Aorta (tissue), 5 donors: ENCODE measurements at regions not wholly inside any gene's neighbourhood (a gene's known extent, or its start where the extent isn't known, plus 50 kb on each side); places are given as distances from the start of the nearest gene placed in this dataset.

ENCODE experiments used
- ATAC-seq: fragments of 200-7000 bp; cut with Tn5 transposase; one replicate; pipeline ENCODE4 v1.9.1; 2022; ENCODE audit warnings: moderate library complexity; ENCODE audit not compliant: low FRiP score
- DNase-seq, 2 donors: peaks; one replicate each; pipeline ENCODE4 v3.0.0-alpha.2; 2020
- H3K27ac ChIP-seq, 2 donors: one replicate each; pipeline ENCODE4 v1.5.1; 2013; ENCODE audit warnings: low read length in 2 of 2, mild to moderate bottlenecking in 2 of 2, moderate library complexity in 2 of 2, control low read depth in 1 of 2, inconsistent platforms in 1 of 2, low read depth in 1 of 2
- H3K27me3 ChIP-seq, 2 donors: one replicate each; pipeline ENCODE4 v1.6.1; 2013; ENCODE audit warnings: control low read depth in 1 of 2, low read length in 1 of 2, mild to moderate bottlenecking in 1 of 2, moderate library complexity in 1 of 2; ENCODE audit not compliant: insufficient read depth in 2 of 2, control insufficient read depth in 1 of 2
- H3K36me3 ChIP-seq, 2 donors: one replicate each; pipeline ENCODE4 v1.6.1; 2013; ENCODE audit warnings: control low read depth in 1 of 2, low read length in 1 of 2, mild to moderate bottlenecking in 1 of 2; ENCODE audit not compliant: insufficient read depth in 2 of 2, control insufficient read depth in 1 of 2
- H3K4me1 ChIP-seq, 2 donors: one replicate each; pipeline ENCODE4 v1.6.1; 2013; ENCODE audit warnings: low read length in 2 of 2, control low read depth in 1 of 2, mild to moderate bottlenecking in 1 of 2, moderate library complexity in 1 of 2; ENCODE audit not compliant: insufficient read depth in 2 of 2, control insufficient read depth in 1 of 2
- H3K4me3 ChIP-seq, 2 donors: one replicate each; pipeline ENCODE4 v1.5.1; 2013; ENCODE audit warnings: low read length in 2 of 2, control low read depth in 1 of 2, mild to moderate bottlenecking in 1 of 2
- H3K9me3 ChIP-seq: one replicate; pipeline ENCODE4 v1.6.1; 2013; ENCODE audit warnings: mild to moderate bottlenecking, low read length; ENCODE audit not compliant: control insufficient read depth
- WGBS, 2 donors: extraction: QIAGEN DNeasy Blood & Tissue Kit; methylation state at CpG; one replicate each; pipeline ENCODE4 v1.1.7; 2013; 5-methylcytosine and 5-hydroxymethylcytosine counted together
- intact Hi-C, 2 donors: fragments of 100-400 bp; cut with DNase I; formaldehyde crosslinking; loops; one replicate each; pipeline versions ENCODE4 v1.14.2 to v1.15.0; 2022
- donor health status: healthy with polysubstance abuse.
- donor health status: Bipolar disorder and iron deficiency.
- donor health status: DM: no; HTN: no; CAD: no.
- donor health status: DM: no; HTN: no; CAD: no.
- donor health status: DM: yes; HTN: yes; CAD: no.

DNA sequence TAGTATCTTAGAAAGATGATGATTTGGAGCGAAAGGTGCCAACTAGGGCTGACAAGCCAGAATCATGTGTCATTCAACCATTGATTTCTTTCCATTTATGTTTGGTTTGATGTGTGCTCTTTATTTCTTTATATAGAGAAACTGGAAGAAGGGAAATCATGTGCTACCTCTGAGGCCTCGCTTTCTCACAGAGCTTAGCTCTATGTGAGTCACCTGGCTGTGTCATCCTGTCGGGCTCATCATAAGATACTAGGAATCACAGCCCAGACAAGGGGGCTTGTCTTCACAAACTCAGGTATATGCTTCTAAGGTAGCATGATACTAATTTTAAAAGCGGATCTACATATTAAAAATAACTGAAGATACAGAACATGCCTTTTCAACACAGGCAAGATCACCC lies 81.7 kb upstream of the GPM6B start:
- Histone ChIP-seq H3K9me3 (no peaks in the 10 kb centered on the region), H3K36me3 (no peaks in the 10 kb centered on the region), H3K27ac (no peak overlapping the region), H3K27me3 (no peaks in the 10 kb centered on the region), H3K4me3 (no peak overlapping the region), H3K4me1 (peaks cover 2 to 7% of the 10 kb centered on the region in 2 donors)
- DNase-seq (no peak), ATAC-seq (no peak)
- intact Hi-C loops: loop anchor here (2.0 to 10.0 kb wide), 4 partner anchors 129 to 241 kb away; partner anchors contain the start of gene GEMIN8 (in 1 of the 2)
- 93 to 94% methylated on average over 4 of the region's 4 CpGs for WGBS, 2 donors

DNA sequence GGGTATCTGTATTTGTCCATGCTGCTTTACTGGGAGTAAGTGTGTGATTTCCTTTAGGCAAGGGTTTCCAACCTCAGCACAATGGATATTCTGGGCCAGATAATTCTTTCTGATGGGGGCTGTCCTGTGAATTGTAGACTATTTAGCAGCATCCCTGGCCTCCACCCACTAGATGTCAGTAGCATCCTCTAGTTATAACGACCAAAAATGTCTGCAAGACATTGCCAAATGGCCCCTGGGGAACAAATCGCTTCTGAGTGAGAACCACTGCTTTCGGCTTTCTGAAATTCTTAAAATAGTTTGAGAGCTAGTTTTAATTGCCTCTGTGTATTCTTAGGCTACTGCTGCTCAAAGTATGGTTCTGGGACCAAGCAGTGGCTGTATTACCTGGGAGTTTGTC lies 81.2 kb upstream of the GPM6B start:
- DNase-seq: no peak
- Histone ChIP-seq H3K9me3 (no peaks in the 10 kb centered on the region), H3K27me3 (no peaks in the 10 kb centered on the region), H3K36me3 (no peaks in the 10 kb centered on the region), H3K27ac (no peak overlapping the region), H3K4me1 (peaks cover 2 to 7% of the 10 kb centered on the region in 2 donors), H3K4me3 (no peak overlapping the region)
- no peak for ATAC-seq
- WGBS, 2 donors: 11 to 12% methylated on average over 3 of the region's 3 CpGs
- intact Hi-C loops: loop anchor here (2.0 to 10.0 kb wide), 4 partner anchors 129 to 241 kb away; partner anchors contain the start of gene GEMIN8 (in 1 of the 2)

DNA sequence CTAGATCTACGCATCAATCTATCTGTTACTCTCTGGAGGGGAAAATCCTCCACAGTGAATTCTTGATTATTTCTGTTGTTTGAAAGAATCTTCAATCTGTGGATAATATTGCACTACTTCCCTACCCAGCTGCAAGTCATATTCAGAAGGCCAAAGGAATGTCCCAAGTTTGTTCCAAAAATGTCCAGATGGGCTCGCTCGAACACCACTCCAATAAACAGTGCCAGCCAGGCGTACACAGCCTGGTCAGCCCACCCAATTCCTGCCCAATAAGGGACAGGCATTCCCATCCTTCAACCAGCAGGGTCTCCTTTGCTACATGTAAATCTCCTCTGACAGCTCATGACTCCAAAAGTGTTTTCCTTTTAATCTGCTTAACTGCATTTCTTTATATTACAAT lies 80.7 kb upstream of the GPM6B start:
- H3K36me3 ChIP-seq: no peaks in the 10 kb centered on the region
- no peaks in the 10 kb centered on the region for H3K27me3 ChIP-seq
- no peaks in the 10 kb centered on the region for H3K9me3 ChIP-seq
- 37 to 50% methylated on average over 4 of the region's 4 CpGs for WGBS, 2 donors
- H3K4me1 ChIP-seq: peaks cover 2 to 7% of the 10 kb centered on the region in 2 donors
- ATAC-seq: no peak
- H3K27ac ChIP-seq: no peak overlapping the region
- no peak for DNase-seq
- intact Hi-C loops: loop anchor here (5.0 to 10.0 kb wide), 3 partner anchors 130 to 240 kb away; partner anchors contain the start of gene GEMIN8 (in 1 of the 2)
- no peak overlapping the region for H3K4me3 ChIP-seq

DNA sequence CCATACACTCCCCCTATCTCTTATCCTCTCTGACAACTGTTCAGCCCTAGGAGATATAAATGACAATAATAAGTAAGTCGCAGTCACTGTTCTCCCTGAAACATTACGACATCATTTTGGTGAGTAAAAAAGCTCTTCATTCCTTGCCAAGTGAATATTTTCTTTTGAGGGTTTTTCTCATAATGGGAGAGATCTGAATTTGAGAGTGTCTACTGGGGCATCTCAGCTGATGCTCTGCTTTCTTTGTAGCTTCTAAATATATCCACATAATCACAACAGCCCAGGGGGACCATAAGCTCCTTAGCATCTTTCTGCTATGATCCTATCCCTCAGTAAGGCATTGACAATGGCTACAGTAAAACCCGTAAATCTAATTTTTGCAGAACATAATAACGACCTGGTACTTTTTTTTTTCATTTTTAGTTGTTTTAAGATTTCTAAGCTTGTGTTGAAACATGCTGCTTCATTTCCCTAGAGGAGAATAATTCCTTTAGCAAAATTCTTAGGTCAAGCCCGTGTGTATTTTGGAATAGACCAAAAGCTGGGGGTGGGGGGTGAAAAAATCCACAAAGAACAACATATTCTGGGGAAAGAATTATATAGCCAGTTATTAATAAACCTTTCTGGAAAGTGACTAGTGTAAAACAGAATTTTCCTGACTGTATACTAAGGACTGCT lies 78.1 kb upstream of the GPM6B start:
- no peak overlapping the region for H3K27ac ChIP-seq
- H3K27me3 ChIP-seq: no peaks in the 10 kb centered on the region
- 5 to 7% methylated on average over 5 of the region's 5 CpGs for WGBS, 2 donors
- ATAC-seq (peak; percentile 24), DNase-seq (no peak)
- H3K36me3 ChIP-seq: no peaks in the 10 kb centered on the region
- no peaks in the 10 kb centered on the region for H3K9me3 ChIP-seq
- H3K4me3 ChIP-seq: no peak overlapping the region
- intact Hi-C loops: loop anchor here (5.0 to 10.0 kb wide), 3 partner anchors 130 to 238 kb away; partner anchors contain the start of gene GEMIN8 (in 1 of the 2)
- peaks cover 2 to 7% of the 10 kb centered on the region in 2 donors for H3K4me1 ChIP-seq

DNA sequence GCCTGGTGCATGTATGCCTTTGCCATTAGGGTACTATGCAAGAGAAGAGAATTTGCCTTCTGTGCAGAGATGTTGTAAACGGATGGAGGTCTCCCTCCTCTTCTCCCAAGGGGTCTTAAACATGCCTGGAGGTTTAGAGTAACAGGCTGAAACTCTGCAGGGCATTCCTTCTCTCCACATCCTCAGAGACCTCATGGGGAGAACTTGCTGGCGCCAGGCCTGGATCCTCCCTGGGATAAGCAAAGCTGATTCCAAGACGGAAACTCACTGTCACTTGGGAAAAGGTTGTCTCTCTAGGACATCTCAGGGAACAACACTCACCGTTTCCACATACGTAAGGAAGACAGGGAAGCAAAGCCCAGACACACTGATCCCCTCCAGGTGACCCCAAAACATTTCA lies 76.9 kb upstream of the GPM6B start:
- DNase-seq (no peak), ATAC-seq (no peak)
- peaks cover 2 to 7% of the 10 kb centered on the region in 2 donors for H3K4me1 ChIP-seq
- H3K9me3 ChIP-seq: no peaks in the 10 kb centered on the region
- H3K4me3 ChIP-seq: no peak overlapping the region
- H3K27ac ChIP-seq: no peak overlapping the region
- 57 to 71% methylated on average over 5 of the region's 5 CpGs for WGBS, 2 donors
- H3K27me3 ChIP-seq: no peaks in the 10 kb centered on the region
- intact Hi-C loops: loop anchor here in 1 of 2 donors (10.0 kb wide), 1 partner anchor 129 kb away; no protein-coding TSS in a partner anchor
- H3K36me3 ChIP-seq: no peaks in the 10 kb centered on the region

DNA sequence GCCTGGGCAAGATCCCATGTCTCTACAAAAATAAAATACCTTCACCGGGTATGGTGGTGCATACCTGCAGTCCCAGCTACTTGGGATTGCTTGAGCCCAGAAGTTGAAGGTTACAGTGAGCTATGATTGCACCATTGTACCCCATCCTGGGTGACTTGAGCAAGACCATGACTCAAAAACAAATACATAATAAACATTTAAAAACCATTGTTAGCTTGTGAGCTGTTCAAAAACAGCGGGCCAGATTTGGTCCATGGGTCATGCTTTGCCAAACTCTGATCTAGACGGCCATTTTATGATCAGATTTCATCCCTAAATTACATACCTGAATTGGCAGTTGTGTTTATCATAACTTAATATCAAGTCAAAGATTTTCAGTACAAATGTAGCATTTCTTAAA lies 76.0 kb upstream of the GPM6B start:
- no peaks in the 10 kb centered on the region for H3K36me3 ChIP-seq
- no peaks in the 10 kb centered on the region for H3K9me3 ChIP-seq
- intact Hi-C loops: loop anchor here in 1 of 2 donors (10.0 kb wide), 1 partner anchor 128 kb away; no protein-coding TSS in a partner anchor
- no peak for ATAC-seq
- 89 to 94% methylated on average over 3 of the region's 3 CpGs for WGBS, 2 donors
- H3K4me1 ChIP-seq: peaks cover 0 to 4% of the 10 kb centered on the region in 2 donors
- DNase-seq: no peak
- H3K27me3 ChIP-seq: no peaks in the 10 kb centered on the region
- H3K27ac ChIP-seq: no peak overlapping the region
- H3K4me3 ChIP-seq: no peak overlapping the region

DNA sequence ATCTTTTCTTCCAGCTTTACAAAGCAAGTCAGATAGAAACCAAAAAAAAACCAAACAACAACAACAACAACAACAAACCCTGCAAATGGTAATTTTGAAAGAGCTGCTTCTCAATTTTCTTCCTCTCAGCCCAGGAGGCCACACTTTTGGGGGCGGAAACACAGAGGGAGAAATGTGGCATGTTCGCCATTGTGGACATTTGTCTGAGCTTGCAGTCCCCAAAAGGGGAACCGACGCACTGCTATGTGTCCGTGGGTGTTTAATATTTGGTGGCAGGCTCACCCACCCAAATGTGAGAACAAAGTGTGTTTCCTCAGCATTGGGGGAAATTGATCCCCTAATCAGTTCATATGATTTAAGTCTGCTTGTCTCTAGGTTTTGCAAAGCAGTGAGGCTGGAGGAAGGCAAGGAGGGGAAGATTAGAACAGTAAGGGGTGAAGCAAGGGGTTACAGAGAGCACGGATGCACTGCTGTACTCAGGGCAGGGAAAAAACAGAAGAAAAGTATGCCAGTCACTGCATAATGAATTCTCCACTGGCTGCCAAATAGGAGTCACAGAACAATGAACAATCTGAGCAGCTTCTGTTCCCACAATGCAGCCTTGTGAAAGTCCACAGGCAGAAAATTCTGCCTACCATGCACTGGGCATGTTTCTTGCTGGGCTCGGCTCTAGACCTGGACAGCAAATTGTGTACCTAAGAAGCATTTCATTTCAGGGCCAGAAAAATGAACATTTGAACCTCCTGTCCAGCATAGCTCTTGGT lies 74.7 kb upstream of the GPM6B start:
- no peak for ATAC-seq
- Histone ChIP-seq H3K4me3 (no peak overlapping the region), H3K9me3 (no peaks in the 10 kb centered on the region), H3K27ac (no peak overlapping the region), H3K4me1 (no peaks in the 10 kb centered on the region), H3K36me3 (no peaks in the 10 kb centered on the region), H3K27me3 (no peaks in the 10 kb centered on the region)
- DNase-seq: no peak
- 53 to 65% methylated on average over 7 of the region's 7 CpGs for WGBS, 2 donors
- intact Hi-C loops: loop anchor here in 1 of 2 donors (10.0 kb wide), 1 partner anchor 127 kb away; no protein-coding TSS in a partner anchor

DNA sequence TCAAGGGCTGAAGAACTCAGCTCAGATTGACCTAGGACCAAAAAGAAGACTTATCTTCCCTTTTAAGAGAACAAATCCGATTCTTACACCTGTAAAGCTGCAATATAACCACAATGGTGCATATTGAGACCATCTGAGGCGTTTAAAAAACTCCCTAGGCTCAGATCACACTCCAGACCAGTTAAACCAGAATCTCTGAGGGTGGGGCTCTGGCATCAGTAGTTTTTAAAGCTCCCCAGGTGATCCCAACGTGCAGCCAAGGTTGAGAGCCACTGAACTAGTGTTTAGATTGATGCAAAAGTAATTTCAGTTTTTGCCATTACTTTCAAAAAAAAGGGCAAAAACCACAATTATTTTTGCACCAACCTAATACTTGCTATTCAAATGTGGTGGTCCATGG lies 73.9 kb upstream of the GPM6B start:
- ATAC-seq (no peak), DNase-seq (no peak)
- WGBS, 2 donors: 68 to 96% methylated on average over 3 of the region's 3 CpGs
- H3K4me1 ChIP-seq: no peaks in the 10 kb centered on the region
- no peak overlapping the region for H3K4me3 ChIP-seq
- H3K27me3 ChIP-seq: no peaks in the 10 kb centered on the region
- intact Hi-C loops: loop anchor here in 1 of 2 donors (10.0 kb wide), 1 partner anchor 126 kb away; no protein-coding TSS in a partner anchor
- no peaks in the 10 kb centered on the region for H3K9me3 ChIP-seq
- H3K27ac ChIP-seq: no peak overlapping the region
- no peaks in the 10 kb centered on the region for H3K36me3 ChIP-seq
